ENCODE measurements at regions not wholly inside any gene's neighbourhood (a gene's known extent, or its start where the extent isn't known, plus 50 kb on each side); places are given as distances from the start of the nearest gene placed in this dataset.

GRCh38 chr5:58041884-58042283 lies 418.0 kb downstream of the PLK2 start:
- ATAC-seq, result no peak
- intact Hi-C loops (cut with DNase I), result no loop called here

GRCh38 chr5:58040846-58041245 lies 419.0 kb downstream of the PLK2 start:
- no peak for DNase-seq
- intact Hi-C loops (cut with DNase I), result no loop called here
- Histone ChIP-seq H3K27ac (no peak overlapping the region), H3K4me1 (no peaks in the 10 kb centered on the region), H3K36me3 (no peaks in the 10 kb centered on the region), H3K27me3 (ENCODE audit: low read depth) (no peaks in the 10 kb centered on the region), H3K4me3 (no peak overlapping the region), H3K9me3 (no peaks in the 10 kb centered on the region)
- no peak for TF ChIP-seq CTCF (IDR thresholded peaks at IDR 0.05)
- no peak for ATAC-seq

More at GRCh38 chr5:58041884-58042283, 418.0 kb downstream of the PLK2 start:
- Histone ChIP-seq H3K9me3 (no peaks in the 10 kb centered on the region), H3K36me3 (no peaks in the 10 kb centered on the region), H3K4me3 (no peak overlapping the region), H3K27ac (no peak overlapping the region), H3K27me3 (ENCODE audit: low read depth) (no peaks in the 10 kb centered on the region), H3K4me1 (no peaks in the 10 kb centered on the region)
- DNase-seq, result no peak
- no peak for TF ChIP-seq CTCF (IDR thresholded peaks at IDR 0.05)

GRCh38 chr5:58040044-58040443 lies 419.8 kb downstream of the PLK2 start:
- ATAC-seq, result no peak
- H3K4me3 ChIP-seq, result no peak overlapping the region

GRCh38 chr5:58037899-58038298 lies 422.0 kb downstream of the PLK2 start:
- DNase-seq (no peak), ATAC-seq (no peak)
- no peaks in the 10 kb centered on the region for H3K4me1 ChIP-seq
- H3K4me3 ChIP-seq, result no peak overlapping the region
- H3K27ac ChIP-seq, result no peak overlapping the region
- intact Hi-C loops (cut with DNase I), result no loop called here
- no peaks in the 10 kb centered on the region for H3K9me3 ChIP-seq
- no peaks in the 10 kb centered on the region for H3K27me3 ChIP-seq (ENCODE audit: low read depth)
- no peaks in the 10 kb centered on the region for H3K36me3 ChIP-seq
- no peak for TF ChIP-seq CTCF (IDR thresholded peaks at IDR 0.05)

More at GRCh38 chr5:58040044-58040443, 419.8 kb downstream of the PLK2 start:
- no peaks in the 10 kb centered on the region for H3K4me1 ChIP-seq
- no peaks in the 10 kb centered on the region for H3K27me3 ChIP-seq (ENCODE audit: low read depth)
- TF ChIP-seq CTCF (IDR thresholded peaks at IDR 0.05), result no peak
- no peak for DNase-seq
- H3K36me3 ChIP-seq, result no peaks in the 10 kb centered on the region
- intact Hi-C loops (cut with DNase I), result no loop called here
- no peak overlapping the region for H3K27ac ChIP-seq
- no peaks in the 10 kb centered on the region for H3K9me3 ChIP-seq

- Histone ChIP-seq H3K4me3 (no peak overlapping the region), H3K9me3 (no peaks in the 10 kb centered on the region), H3K36me3 (no peaks in the 10 kb centered on the region), H3K4me1 (no peaks in the 10 kb centered on the region), H3K27ac (no peak overlapping the region), H3K27me3 (ENCODE audit: low read depth) (no peaks in the 10 kb centered on the region)
- intact Hi-C loops (cut with DNase I), result no loop called here
- DNase-seq, result no peak
- ATAC-seq, result no peak
- no peak for TF ChIP-seq CTCF (IDR thresholded peaks at IDR 0.05)
Observed at GRCh38 chr5:58025809-58026208, 434.1 kb downstream of the PLK2 start.

- no peaks in the 10 kb centered on the region for H3K36me3 ChIP-seq
- H3K27ac ChIP-seq, result no peak overlapping the region
- no peak for ATAC-seq
- peaks cover 7% of the 10 kb centered on the region for H3K4me1 ChIP-seq
- intact Hi-C loops (cut with DNase I), result no loop called here
- H3K27me3 ChIP-seq (ENCODE audit: low read depth), result no peaks in the 10 kb centered on the region
- no peaks in the 10 kb centered on the region for H3K9me3 ChIP-seq
- no peak for TF ChIP-seq CTCF (IDR thresholded peaks at IDR 0.05)
- no peak overlapping the region for H3K4me3 ChIP-seq
- DNase-seq, result no peak
Observed at GRCh38 chr5:58024151-58024550, 435.7 kb downstream of the PLK2 start.

Measured in lower lobe of right lung (tissue), 2 donors.